Esophagus (tissue), 2 donors: ENCODE measurements at regions not wholly inside any gene's neighbourhood (a gene's known extent, or its start where the extent isn't known, plus 50 kb on each side); places are given as distances from the start of the nearest gene placed in this dataset.

ENCODE experiments used
- H3K27ac ChIP-seq, 2 donors: one replicate each; pipeline ENCODE4 v1.5.1; 2013; ENCODE audit warnings: low read depth in 2 of 2, mild to moderate bottlenecking in 2 of 2, inconsistent platforms in 1 of 2, low read length in 1 of 2, moderate library complexity in 1 of 2
- H3K27me3 ChIP-seq, 2 donors: one replicate each; pipeline ENCODE4 v1.6.1; 2013; ENCODE audit warnings: low read length in 2 of 2, control low read depth in 1 of 2, mild to moderate bottlenecking in 1 of 2; ENCODE audit not compliant: insufficient read depth in 2 of 2, control insufficient read depth in 1 of 2
- H3K36me3 ChIP-seq, 2 donors: one replicate each; pipeline ENCODE4 v1.6.1; 2013; ENCODE audit warnings: low read length in 1 of 2; ENCODE audit not compliant: control insufficient read depth in 2 of 2, insufficient read depth in 2 of 2
- H3K4me1 ChIP-seq, 2 donors: one replicate each; pipeline ENCODE4 v1.6.1; 2013; ENCODE audit warnings: low read length in 1 of 2; ENCODE audit not compliant: control insufficient read depth in 2 of 2, insufficient read depth in 2 of 2
- H3K4me3 ChIP-seq, 2 donors: one replicate each; pipeline ENCODE4 v1.5.1; 2013; ENCODE audit warnings: low read length in 2 of 2, mild to moderate bottlenecking in 2 of 2, low read depth in 1 of 2, moderate library complexity in 1 of 2
- H3K9me3 ChIP-seq, 2 donors: one replicate each; pipeline ENCODE4 v1.6.1; 2013; ENCODE audit warnings: mild to moderate bottlenecking in 2 of 2, low read depth in 1 of 2, low read length in 1 of 2, moderate library complexity in 1 of 2; ENCODE audit not compliant: control insufficient read depth in 2 of 2, insufficient read depth in 1 of 2
- WGBS, 2 donors: extraction: QIAGEN DNeasy Blood & Tissue Kit; methylation state at CpG; one replicate each; pipeline ENCODE4 v1.1.7; 2013; 5-methylcytosine and 5-hydroxymethylcytosine counted together
- donor health status: healthy with polysubstance abuse.
- donor health status: Bipolar disorder and iron deficiency.

GRCh38 chr3:70853161-70853944 is 540.9 kb upstream of the MDFIC2 start:
- no peak overlapping the region for H3K4me3 ChIP-seq
- no peaks in the 10 kb centered on the region for H3K9me3 ChIP-seq
- H3K4me1 ChIP-seq = no peaks in the 10 kb centered on the region
- 78% methylated on average over 5 of the region's 5 CpGs for whole genome bisulfite sequencing, 2 donors
- no peaks in the 10 kb centered on the region for H3K27me3 ChIP-seq
- H3K27ac ChIP-seq = no peak overlapping the region
- H3K36me3 ChIP-seq = no peaks in the 10 kb centered on the region

GRCh38 chr3:70849911-70850699 is 537.7 kb upstream of the MDFIC2 start:
- whole genome bisulfite sequencing, 2 donors = 51 to 56% methylated on average over 6 of the region's 6 CpGs
- Histone ChIP-seq H3K9me3 (no peaks in the 10 kb centered on the region), H3K27ac (no peak overlapping the region)

GRCh38 chr3:70840106-70840870 is 527.9 kb upstream of the MDFIC2 start:
- no peaks in the 10 kb centered on the region for H3K36me3 ChIP-seq
- 54 to 57% methylated on average over 4 of the region's 4 CpGs for WGBS, 2 donors
- no peak overlapping the region for H3K27ac ChIP-seq
- no peaks in the 10 kb centered on the region for H3K27me3 ChIP-seq
- H3K4me1 ChIP-seq = no peaks in the 10 kb centered on the region
- H3K9me3 ChIP-seq = no peaks in the 10 kb centered on the region
- no peak overlapping the region for H3K4me3 ChIP-seq

More at GRCh38 chr3:70849911-70850699, 537.7 kb upstream of the MDFIC2 start:
- Histone ChIP-seq H3K36me3 (no peaks in the 10 kb centered on the region), H3K27me3 (no peaks in the 10 kb centered on the region), H3K4me3 (no peak overlapping the region), H3K4me1 (no peaks in the 10 kb centered on the region)

- no peaks in the 10 kb centered on the region for H3K4me1 ChIP-seq
- H3K27me3 ChIP-seq = no peaks in the 10 kb centered on the region
- no peak overlapping the region for H3K4me3 ChIP-seq
- H3K9me3 ChIP-seq = no peaks in the 10 kb centered on the region
- no peak overlapping the region for H3K27ac ChIP-seq
- H3K36me3 ChIP-seq = no peaks in the 10 kb centered on the region
- whole genome bisulfite sequencing, 2 donors = 74 to 76% methylated on average over 7 of the region's 7 CpGs
Measured at GRCh38 chr3:70833239-70833960, 521.0 kb upstream of the MDFIC2 start.

GRCh38 chr3:70832834-70833205 is 520.4 kb upstream of the MDFIC2 start:
- Histone ChIP-seq H3K27me3 (no peaks in the 10 kb centered on the region), H3K36me3 (no peaks in the 10 kb centered on the region), H3K27ac (no peak overlapping the region), H3K9me3 (no peaks in the 10 kb centered on the region), H3K4me3 (no peak overlapping the region), H3K4me1 (no peaks in the 10 kb centered on the region)

GRCh38 chr3:70832089-70832833 is 519.8 kb upstream of the MDFIC2 start:
- H3K4me3 ChIP-seq = no peak overlapping the region
- H3K27ac ChIP-seq = peak overlapping the region in 1 of 2 donors; percentile 24
- 69 to 71% methylated on average over 5 of the region's 5 CpGs for WGBS, 2 donors
- H3K36me3 ChIP-seq = no peaks in the 10 kb centered on the region
- no peaks in the 10 kb centered on the region for H3K27me3 ChIP-seq
- no peaks in the 10 kb centered on the region for H3K9me3 ChIP-seq
- no peaks in the 10 kb centered on the region for H3K4me1 ChIP-seq

GRCh38 chr3:70829092-70829491 is 516.7 kb upstream of the MDFIC2 start:
- H3K27ac ChIP-seq = no peak overlapping the region
- H3K4me1 ChIP-seq = no peaks in the 10 kb centered on the region
- WGBS, 2 donors = 62 to 72% methylated on average over 6 of the region's 6 CpGs
- H3K4me3 ChIP-seq = no peak overlapping the region
- no peaks in the 10 kb centered on the region for H3K36me3 ChIP-seq
- H3K9me3 ChIP-seq = no peaks in the 10 kb centered on the region
- H3K27me3 ChIP-seq = no peaks in the 10 kb centered on the region

- Histone ChIP-seq H3K9me3 (no peaks in the 10 kb centered on the region), H3K27ac (no peak overlapping the region), H3K4me3 (no peak overlapping the region), H3K4me1 (no peaks in the 10 kb centered on the region), H3K27me3 (no peaks in the 10 kb centered on the region), H3K36me3 (no peaks in the 10 kb centered on the region)
- 23 to 28% methylated on average over 1 of the region's 1 CpG for WGBS, 2 donors
Measured at GRCh38 chr3:70824773-70825172, 512.3 kb upstream of the MDFIC2 start.
